ENCODE measurements at regions not wholly inside any gene's neighbourhood (a gene's known extent, or its start where the extent isn't known, plus 50 kb on each side); places are given as distances from the start of the nearest gene placed in this dataset.
"Not testable (repeated sequence)": the region's sequence is repeated elsewhere in the genome, so short reads cannot be mapped to it uniquely, and the experiment has no call there.

DNA sequence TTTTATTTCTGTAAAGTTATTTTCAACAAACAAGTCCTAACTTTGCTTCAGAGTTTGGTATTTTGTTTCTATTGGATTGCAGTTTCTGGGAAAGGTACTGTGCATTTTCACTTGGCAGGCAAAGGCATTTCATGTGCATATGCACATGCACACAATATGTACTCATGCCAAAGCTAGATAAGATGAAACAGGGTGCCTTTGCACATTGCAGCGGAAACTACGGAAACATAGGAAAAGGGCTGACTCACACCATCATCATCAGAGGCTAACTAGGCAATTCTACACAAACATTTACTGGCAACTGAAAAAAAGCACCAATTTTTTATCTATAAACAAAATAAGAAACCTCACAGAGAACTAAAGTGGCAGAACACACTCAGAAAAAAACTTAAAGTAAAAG is 550.6 kb upstream of the NECTIN3 start:
- H2BK15ac ChIP-seq (ENCODE audit: low read depth, low read length) = no peak overlapping the region
- H2BK20ac ChIP-seq (ENCODE audit: low read depth, low read length, poor library complexity, severe bottlenecking) = no peak overlapping the region
- H3K27me3 ChIP-seq (ENCODE audit: insufficient read depth, low read length) = no peaks in the 10 kb centered on the region
- no peak overlapping the region for H2BK5ac ChIP-seq (ENCODE audit: insufficient read length, low read length)
- Mint-ChIP-seq H3K36me3 (ENCODE audit: insufficient read depth in 1 of 3, low read depth in 3 of 3) (peaks cover 18 to 23% (median 19%) of the 10 kb centered on the region in 3 experiments), H3K9me3 (peaks cover 13 to 20% of the 10 kb centered on the region in 2 experiments), H3K4me1 (peaks cover 3 to 7% of the 10 kb centered on the region in 2 experiments), H3K27me3 (ENCODE audit: low read depth) (no peaks in the 10 kb centered on the region), H3K27ac (no peak overlapping the region), H3K4me3 (no peak overlapping the region)
- DNase-seq = no peak
- no peaks in the 10 kb centered on the region for H3K23me2 ChIP-seq (ENCODE audit: insufficient read length, low read depth, low read length, poor library complexity, severe bottlenecking)
- H3T11ph ChIP-seq (ENCODE audit: low read length) = no peak overlapping the region
- no peaks in the 10 kb centered on the region for H4K20me1 ChIP-seq (ENCODE audit: control insufficient read depth, insufficient read depth, insufficient read length)
- H3K4me2 ChIP-seq (ENCODE audit: insufficient read depth, insufficient read length, low read length) = no peak overlapping the region
- no peaks in the 10 kb centered on the region for H3K79me2 ChIP-seq (ENCODE audit: insufficient read depth, low read length)
- no peak overlapping the region for H2BK120ac ChIP-seq (ENCODE audit: low read depth, low read length, poor library complexity, severe bottlenecking)
- no peak overlapping the region for H4K91ac ChIP-seq (ENCODE audit: insufficient read length, low read depth, low read length)
- H3K9me3 ChIP-seq (ENCODE audit: control insufficient read depth, low read depth, low read length) = no peaks in the 10 kb centered on the region
- TF ChIP-seq, protein P1, sequence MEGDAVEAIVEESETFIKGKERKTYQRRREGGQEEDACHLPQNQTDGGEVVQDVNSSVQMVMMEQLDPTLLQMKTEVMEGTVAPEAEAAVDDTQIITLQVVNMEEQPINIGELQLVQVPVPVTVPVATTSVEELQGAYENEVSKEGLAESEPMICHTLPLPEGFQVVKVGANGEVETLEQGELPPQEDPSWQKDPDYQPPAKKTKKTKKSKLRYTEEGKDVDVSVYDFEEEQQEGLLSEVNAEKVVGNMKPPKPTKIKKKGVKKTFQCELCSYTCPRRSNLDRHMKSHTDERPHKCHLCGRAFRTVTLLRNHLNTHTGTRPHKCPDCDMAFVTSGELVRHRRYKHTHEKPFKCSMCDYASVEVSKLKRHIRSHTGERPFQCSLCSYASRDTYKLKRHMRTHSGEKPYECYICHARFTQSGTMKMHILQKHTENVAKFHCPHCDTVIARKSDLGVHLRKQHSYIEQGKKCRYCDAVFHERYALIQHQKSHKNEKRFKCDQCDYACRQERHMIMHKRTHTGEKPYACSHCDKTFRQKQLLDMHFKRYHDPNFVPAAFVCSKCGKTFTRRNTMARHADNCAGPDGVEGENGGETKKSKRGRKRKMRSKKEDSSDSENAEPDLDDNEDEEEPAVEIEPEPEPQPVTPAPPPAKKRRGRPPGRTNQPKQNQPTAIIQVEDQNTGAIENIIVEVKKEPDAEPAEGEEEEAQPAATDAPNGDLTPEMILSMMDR (conservative IDR thresholded peaks at IDR 0.05) = no peak
- no peaks in the 10 kb centered on the region for H3K79me1 ChIP-seq (ENCODE audit: insufficient read depth, low read depth, low read length, poor library complexity, severe bottlenecking)
- H3K9ac ChIP-seq (ENCODE audit: extremely low read depth, insufficient read length, low read length) = no peak overlapping the region
- H3K4ac ChIP-seq (ENCODE audit: low read depth, low read length) = no peak overlapping the region
- H4K8ac ChIP-seq (replicated peaks; ENCODE audit: insufficient read length, low read depth, low read length) = no peak overlapping the region
- no peak overlapping the region for H3K18ac ChIP-seq (ENCODE audit: insufficient read length, low read depth, low read length)
- H3K4me1 ChIP-seq (ENCODE audit: insufficient read depth, low read length) = no peaks in the 10 kb centered on the region
- H3K14ac ChIP-seq (ENCODE audit: insufficient read depth, low read length) = no peak overlapping the region
- no peak overlapping the region for H2BK12ac ChIP-seq (ENCODE audit: insufficient read length, low read depth, low read length)
- no peak overlapping the region for H2AFZ ChIP-seq (ENCODE audit: low read length)
- H4K5ac ChIP-seq (ENCODE audit: insufficient read length, low read depth, low read length) = no peak overlapping the region
- no peak overlapping the region for H2AK5ac ChIP-seq (ENCODE audit: insufficient read length, low read length)
- H3K27ac ChIP-seq (ENCODE audit: insufficient read length, low read depth, low read length) = no peak overlapping the region
- no peak overlapping the region for H3K56ac ChIP-seq (ENCODE audit: insufficient read length, low read depth, low read length)
- H3K23ac ChIP-seq (ENCODE audit: insufficient read length, low read depth, low read length) = no peak overlapping the region
- no CpG with 5 or more reads among the region's 2 CpGs for WGBS (ENCODE audit: extremely low coverage, insufficient read length, low lambda C conversion rate)

DNA sequence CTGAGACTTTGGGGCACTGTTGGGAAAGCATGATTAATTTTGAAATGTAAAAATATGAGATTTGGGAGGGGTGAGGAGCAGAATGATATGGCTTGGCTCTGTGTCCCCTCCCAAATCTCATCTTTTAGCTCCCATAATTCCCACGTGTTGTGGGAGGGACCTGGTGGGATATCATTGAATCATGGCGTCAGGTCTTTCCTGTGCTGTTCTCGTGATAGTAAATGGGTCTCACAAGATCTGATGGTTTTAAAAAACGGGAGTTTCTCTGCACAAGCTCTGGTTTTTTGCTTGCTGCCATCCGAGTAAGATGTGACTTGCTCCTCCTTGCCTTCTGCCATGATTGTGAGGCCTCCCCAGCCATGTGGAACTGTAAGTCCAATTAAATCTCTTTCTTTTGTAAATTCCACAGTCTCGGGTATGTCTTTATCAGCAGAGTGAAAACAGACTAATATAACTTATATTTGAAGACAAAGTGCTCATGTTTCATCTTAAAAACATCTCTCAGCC is 546.0 kb upstream of the NECTIN3 start:
- not testable (repeated sequence) for H3K27ac Mint-ChIP-seq

More for the DNA sequence above, 546.0 kb upstream of the NECTIN3 start:
- peaks cover 22 to 31% (median 27%) of the 10 kb centered on the region in 3 experiments for H3K36me3 Mint-ChIP-seq (ENCODE audit: insufficient read depth in 1 of 3, low read depth in 3 of 3)
- H2AFZ ChIP-seq (ENCODE audit: low read length); H3T11ph ChIP-seq (ENCODE audit: low read length); H4K20me1 ChIP-seq (ENCODE audit: control insufficient read depth, insufficient read depth, insufficient read length); H3K4me3 Mint-ChIP-seq; H3K23ac ChIP-seq (ENCODE audit: insufficient read length, low read depth, low read length); H4K5ac ChIP-seq (ENCODE audit: insufficient read length, low read depth, low read length); H3K27ac ChIP-seq (ENCODE audit: insufficient read length, low read depth, low read length); H2BK5ac ChIP-seq (ENCODE audit: insufficient read length, low read length); H3K14ac ChIP-seq (ENCODE audit: insufficient read depth, low read length); H3K79me2 ChIP-seq (ENCODE audit: insufficient read depth, low read length); H3K27me3 Mint-ChIP-seq (ENCODE audit: low read depth); H2BK20ac ChIP-seq (ENCODE audit: low read depth, low read length, poor library complexity, severe bottlenecking); H2AK5ac ChIP-seq (ENCODE audit: insufficient read length, low read length); H3K23me2 ChIP-seq (ENCODE audit: insufficient read length, low read depth, low read length, poor library complexity, severe bottlenecking); H3K79me1 ChIP-seq (ENCODE audit: insufficient read depth, low read depth, low read length, poor library complexity, severe bottlenecking); DNase-seq; H4K91ac ChIP-seq (ENCODE audit: insufficient read length, low read depth, low read length); H3K9me3 ChIP-seq (ENCODE audit: control insufficient read depth, low read depth, low read length); H3K4me1 ChIP-seq (ENCODE audit: insufficient read depth, low read length); H2BK120ac ChIP-seq (ENCODE audit: low read depth, low read length, poor library complexity, severe bottlenecking); H3K56ac ChIP-seq (ENCODE audit: insufficient read length, low read depth, low read length); H3K4ac ChIP-seq (ENCODE audit: low read depth, low read length); H3K27me3 ChIP-seq (ENCODE audit: insufficient read depth, low read length); H3K4me2 ChIP-seq (ENCODE audit: insufficient read depth, insufficient read length, low read length); H3K9ac ChIP-seq (ENCODE audit: extremely low read depth, insufficient read length, low read length); H2BK12ac ChIP-seq (ENCODE audit: insufficient read length, low read depth, low read length); H3K18ac ChIP-seq (ENCODE audit: insufficient read length, low read depth, low read length); H4K8ac ChIP-seq (replicated peaks; ENCODE audit: insufficient read length, low read depth, low read length); H2BK15ac ChIP-seq (ENCODE audit: low read depth, low read length): not testable (repeated sequence)
- H3K9me3 Mint-ChIP-seq = peaks cover 15 to 21% of the 10 kb centered on the region in 2 experiments
- H3K4me1 Mint-ChIP-seq = peaks cover 24 to 35% of the 10 kb centered on the region in 2 experiments
- no CpG with 5 or more reads among the region's 6 CpGs for WGBS (ENCODE audit: extremely low coverage, insufficient read length, low lambda C conversion rate)

Measured in H9 (cell line).